SK-N-SH (cell line): ENCODE measurements at regions not wholly inside any gene's neighbourhood (a gene's known extent, or its start where the extent isn't known, plus 50 kb on each side); places are given as distances from the start of the nearest gene placed in this dataset.

Experiments used
- CTCF ChIA-PET: fragments of 300-600, 350-600 bp; formaldehyde crosslinking; extraction: SDS; loops from one replicate; lab custom pipeline; 2021; lab: Yijun Ruan, JAX
- POLR2A ChIA-PET: fragments of 350-600 bp; sonication (Branson Sonifier 250); formaldehyde crosslinking; extraction: SDS; loops from one replicate; lab custom pipeline; 2020; ENCODE audit warnings: antibody characterized with exemption, inconsistent platforms; lab: Yijun Ruan, JAX
- DNase-seq: peaks from one replicate; pipeline ENCODE4 v3.0.0; 2012
- H2AFZ ChIP-seq: fragments of 200-600 bp; sonication (generic); 2 replicates; pipeline ENCODE4 v1.8.1; 2016; ENCODE audit warnings: antibody characterized with exemption, mild to moderate bottlenecking, low read depth
- H3F3A ChIP-seq: fragments of 200-600 bp; sonication (generic); replicated peaks from 2 replicates; pipeline ENCODE3; 2016; ENCODE audit warnings: antibody characterized with exemption, mild to moderate bottlenecking; ENCODE audit not compliant: insufficient read depth
- H3K27ac ChIP-seq, 2 experiments: fragments of 200-500 bp in 1 of 2; fragments of 200-600 bp in 1 of 2; sonication (Bioruptor generic) in 1 of 2; sonication (generic), shearing (Covaris generic) in 1 of 2; 2 replicates each; pipeline versions ENCODE4 v1.5.1 to v1.6.1; 2014 to 2016; ENCODE audit warnings: low read depth in 2 of 2, inconsistent platforms in 1 of 2, low read length in 1 of 2, mild to moderate bottlenecking in 1 of 2, mixed read lengths in 1 of 2
- H3K27me3 ChIP-seq: fragments of 200-600 bp; sonication (generic), shearing (Covaris generic); 2 replicates; pipeline ENCODE4 v1.6.1; 2016; ENCODE audit warnings: mixed run types; ENCODE audit not compliant: insufficient read depth
- H3K36me3 ChIP-seq, 2 experiments: fragments of 200-500 bp in 1 of 2; fragments of 200-600 bp in 1 of 2; sonication (Bioruptor generic) in 1 of 2; sonication (generic) in 1 of 2; replicated peaks in 1 of 2; 2 replicates each; pipeline versions ENCODE3 to v1.5.1; 2014 to 2016; ENCODE audit warnings: low read length in 1 of 2, mild to moderate bottlenecking in 1 of 2; ENCODE audit not compliant: insufficient read depth in 2 of 2, control insufficient read depth in 1 of 2
- H3K4me1 ChIP-seq, 2 experiments: fragments of 200-500 bp in 1 of 2; fragments of 200-600 bp in 1 of 2; sonication (Bioruptor generic) in 1 of 2; sonication (generic), shearing (Covaris generic) in 1 of 2; 2 replicates each; pipeline versions ENCODE4 v1.5.1 to v1.6.1; 2014 to 2016; ENCODE audit warnings: low read depth in 1 of 2, low read length in 1 of 2, mixed run types in 1 of 2; ENCODE audit not compliant: insufficient read depth in 2 of 2, control insufficient read depth in 1 of 2
- H3K4me2 ChIP-seq: fragments of 200-600 bp; sonication (generic), shearing (Covaris generic); 2 replicates; pipeline ENCODE4 v1.6.1; 2017; ENCODE audit warnings: mixed run types
- H3K4me3 ChIP-seq, 2 experiments: fragments of 200-500 bp in 1 of 2; fragments of 200-600 bp in 1 of 2; sonication (Bioruptor generic) in 1 of 2; sonication (generic), shearing (Covaris generic) in 1 of 2; 2 replicates each; pipeline versions ENCODE4 v1.5.1 to v1.8.1; 2014 to 2016; ENCODE audit warnings: low read depth in 2 of 2, inconsistent platforms in 1 of 2, low read length in 1 of 2, mild to moderate bottlenecking in 1 of 2, mixed read lengths in 1 of 2, moderate library complexity in 1 of 2
- H3K79me2 ChIP-seq: fragments of 200-600 bp; sonication (generic); 2 replicates; pipeline ENCODE4 v1.8.1; 2017; ENCODE audit warnings: mild to moderate bottlenecking; ENCODE audit not compliant: insufficient read depth
- H3K9ac ChIP-seq: fragments of 200-600 bp; sonication (generic); 2 replicates; pipeline ENCODE4 v1.6.1; 2017; ENCODE audit warnings: mixed run types
- H3K9me2 ChIP-seq: fragments of 200-600 bp; sonication (generic); 2 replicates; pipeline ENCODE4 v1.6.1; 2017; ENCODE audit warnings: mixed run types
- H3K9me3 ChIP-seq: fragments of 200-600 bp; sonication (generic); 2 replicates; pipeline ENCODE4 v1.6.1; 2017; ENCODE audit warnings: mixed run types, mild to moderate bottlenecking, moderate library complexity
- H4K20me1 ChIP-seq: fragments of 200-600 bp; sonication (generic); 2 replicates; pipeline ENCODE4 v1.6.1; 2017; ENCODE audit warnings: mild to moderate bottlenecking, mixed run types; ENCODE audit not compliant: insufficient read depth
- CHD2 ChIP-seq: fragments of 150-350 bp; IDR thresholded peaks from 2 replicates; pipeline ENCODE4 v1.6.1; 2018; ENCODE audit warnings: low read length; ENCODE audit not compliant: partially characterized antibody
- EP300 ChIP-seq, 2 experiments: IDR thresholded peaks; 2 replicates each; pipeline versions ENCODE4 v1.4.0 to v1.6.1; 2012; ENCODE audit warnings: borderline replicate concordance in 1 of 2, low read depth in 1 of 2, low read length in 1 of 2
- EZH2phosphoT487 ChIP-seq: fragments of 200-600 bp; sonication (generic); IDR thresholded peaks from 2 replicates; pipeline ENCODE4 v1.6.1; 2017; ENCODE audit warnings: low read depth, mixed run types, mild to moderate bottlenecking, antibody characterized with exemption, moderate library complexity, borderline replicate concordance
- FOSL2 ChIP-seq: IDR thresholded peaks from 2 replicates; pipeline ENCODE4 v1.4.0; 2012; ENCODE audit warnings: low read depth, mild to moderate bottlenecking, moderate library complexity, borderline replicate concordance
- FOXJ3 ChIP-seq: sonication (generic); formaldehyde crosslinking; IDR thresholded peaks from 2 replicates; pipeline ENCODE4 v1.5.1; 2020; ENCODE audit warnings: mild to moderate bottlenecking, missing genetic modification reagents
- JUND ChIP-seq: IDR thresholded peaks from 2 replicates; pipeline ENCODE4 v1.4.0; 2012
- MEF2A ChIP-seq: IDR thresholded peaks from 2 replicates; pipeline ENCODE4 v1.4.0; 2012; ENCODE audit warnings: low read depth, borderline replicate concordance
- MXI1 ChIP-seq: IDR thresholded peaks from 2 replicates; pipeline ENCODE4 v1.6.1; 2012; ENCODE audit warnings: mild to moderate bottlenecking, low read depth, low read length, improper control_type of control experiment
- NFIC ChIP-seq: IDR thresholded peaks from 2 replicates; pipeline ENCODE4 v1.4.0; 2012; ENCODE audit warnings: borderline replicate concordance
- NRF1 ChIP-seq: IDR thresholded peaks from 2 replicates; pipeline ENCODE4 v1.6.1; 2012; ENCODE audit warnings: low read depth, mild to moderate bottlenecking, low read length
- POLR2AphosphoS5 ChIP-seq: IDR thresholded peaks from 2 replicates; pipeline ENCODE4 v1.6.1; 2012; ENCODE audit warnings: low read depth, low read length
- RAD21 ChIP-seq: IDR thresholded peaks from 2 replicates; pipeline ENCODE4 v1.6.1; 2012; ENCODE audit warnings: mild to moderate bottlenecking, low read length
- RFX5 ChIP-seq: IDR thresholded peaks from 2 replicates; pipeline ENCODE4 v1.6.1; 2012; ENCODE audit warnings: mild to moderate bottlenecking, improper control_type of control experiment, low read length
- RXRA ChIP-seq: IDR thresholded peaks from 2 replicates; pipeline ENCODE4 v1.4.0; 2012; ENCODE audit warnings: low read depth, mild to moderate bottlenecking, borderline replicate concordance
- TAF1 ChIP-seq: IDR thresholded peaks from 2 replicates; pipeline ENCODE4 v1.6.1; 2012; ENCODE audit warnings: low read depth, mild to moderate bottlenecking, low read length, moderate library complexity, borderline replicate concordance
- TCF12 ChIP-seq: IDR thresholded peaks from 2 replicates; pipeline ENCODE4 v1.4.0; 2012
- TEAD4 ChIP-seq: IDR thresholded peaks from 2 replicates; pipeline ENCODE4 v1.4.0; 2012; ENCODE audit warnings: mild to moderate bottlenecking, borderline replicate concordance; ENCODE audit not compliant: insufficient read depth
- WGBS: methylation state at CpG from one replicate; pipeline ENCODE4 v1.1.6; 2017; ENCODE audit warnings: low lambda C conversion rate; 5-methylcytosine and 5-hydroxymethylcytosine counted together
- TF ChIP-seq, protein P1 (sequence below): IDR thresholded peaks from 2 replicates; pipeline ENCODE4; 2012
- TF ChIP-seq, protein P2 (sequence below): IDR thresholded peaks from 2 replicates; pipeline ENCODE4 v1.4.0; 2012; ENCODE audit warnings: low read depth, borderline replicate concordance
- TF ChIP-seq, protein P3 (sequence below): IDR thresholded peaks from 2 replicates; pipeline ENCODE4 v1.6.1; 2012; ENCODE audit warnings: mild to moderate bottlenecking, low read depth, low read length, moderate library complexity
- TF ChIP-seq, protein P4 (sequence below): fragments of 150-350 bp; IDR thresholded peaks from 2 replicates; pipeline ENCODE4 v1.6.1; 2017; ENCODE audit warnings: antibody characterized with exemption, low read length, low read depth, borderline replicate concordance

DNA sequence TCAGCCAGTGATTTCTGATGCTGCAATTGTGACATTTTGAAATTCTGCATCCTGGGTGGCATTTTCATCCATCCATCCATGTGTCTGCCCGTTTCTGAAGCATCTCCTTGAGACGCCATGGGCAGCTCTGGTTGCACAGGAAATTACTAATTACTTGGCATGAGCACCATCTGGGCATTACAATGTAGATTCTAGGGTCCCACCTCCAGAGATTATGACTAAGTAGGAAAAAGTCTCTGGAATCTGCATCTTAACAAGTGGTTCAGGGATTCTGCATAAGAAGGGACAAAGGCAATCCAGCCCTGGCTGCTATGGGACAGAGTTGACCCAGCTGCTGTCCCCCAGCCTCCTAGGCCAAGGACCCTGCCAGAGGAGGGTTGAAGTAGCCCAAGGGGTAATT, 65.3 kb downstream of the CUZD1 start:
- Histone ChIP-seq H3K4me1 (peaks cover 0 to 5% of the 10 kb centered on the region in 2 experiments; a peak in 1 of 4 replicates), H3K9me3 (no peaks in the 10 kb centered on the region), H3K27me3 (no peaks in the 10 kb centered on the region), H3K4me2 (peak overlapping the region; percentile 8; the same call in 1 of the 2 replicates), H3K27ac (no peak overlapping the region), H2AFZ (no peak overlapping the region), H3K9me2 (no peaks in the 10 kb centered on the region), H3F3A (no peaks in the 10 kb centered on the region)
- no peak for DNase-seq
- WGBS = 6% methylated on average over 2 of the region's 2 CpGs
- TF ChIP-seq MXI1 = no peak
- TF ChIP-seq MEF2A = no peak
- TF ChIP-seq NFIC = peak; percentile 64
- TF ChIP-seq FOXJ3 = no peak
- TF ChIP-seq RXRA = no peak
- TF ChIP-seq, protein P1, sequence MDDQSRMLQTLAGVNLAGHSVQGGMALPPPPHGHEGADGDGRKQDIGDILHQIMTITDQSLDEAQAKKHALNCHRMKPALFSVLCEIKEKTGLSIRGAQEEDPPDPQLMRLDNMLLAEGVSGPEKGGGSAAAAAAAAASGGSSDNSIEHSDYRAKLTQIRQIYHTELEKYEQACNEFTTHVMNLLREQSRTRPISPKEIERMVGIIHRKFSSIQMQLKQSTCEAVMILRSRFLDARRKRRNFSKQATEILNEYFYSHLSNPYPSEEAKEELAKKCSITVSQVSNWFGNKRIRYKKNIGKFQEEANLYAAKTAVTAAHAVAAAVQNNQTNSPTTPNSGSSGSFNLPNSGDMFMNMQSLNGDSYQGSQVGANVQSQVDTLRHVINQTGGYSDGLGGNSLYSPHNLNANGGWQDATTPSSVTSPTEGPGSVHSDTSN = 0 out of 2 replicates have a peak, but pooled peaks have one; percentile 5
- peak; percentile 50; the same call in 1 of the 2 replicates for TF ChIP-seq JUND
- no peak for TF ChIP-seq NRF1
- TF ChIP-seq, protein P2, sequence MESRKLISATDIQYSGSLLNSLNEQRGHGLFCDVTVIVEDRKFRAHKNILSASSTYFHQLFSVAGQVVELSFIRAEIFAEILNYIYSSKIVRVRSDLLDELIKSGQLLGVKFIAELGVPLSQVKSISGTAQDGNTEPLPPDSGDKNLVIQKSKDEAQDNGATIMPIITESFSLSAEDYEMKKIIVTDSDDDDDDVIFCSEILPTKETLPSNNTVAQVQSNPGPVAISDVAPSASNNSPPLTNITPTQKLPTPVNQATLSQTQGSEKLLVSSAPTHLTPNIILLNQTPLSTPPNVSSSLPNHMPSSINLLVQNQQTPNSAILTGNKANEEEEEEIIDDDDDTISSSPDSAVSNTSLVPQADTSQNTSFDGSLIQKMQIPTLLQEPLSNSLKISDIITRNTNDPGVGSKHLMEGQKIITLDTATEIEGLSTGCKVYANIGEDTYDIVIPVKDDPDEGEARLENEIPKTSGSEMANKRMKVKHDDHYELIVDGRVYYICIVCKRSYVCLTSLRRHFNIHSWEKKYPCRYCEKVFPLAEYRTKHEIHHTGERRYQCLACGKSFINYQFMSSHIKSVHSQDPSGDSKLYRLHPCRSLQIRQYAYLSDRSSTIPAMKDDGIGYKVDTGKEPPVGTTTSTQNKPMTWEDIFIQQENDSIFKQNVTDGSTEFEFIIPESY = no peak
- no peak for TF ChIP-seq EZH2phosphoT487
- TF ChIP-seq TAF1 = no peak
- TF ChIP-seq CHD2 = no peak
- no peak for TF ChIP-seq RAD21
- peak in 1 of 2 experiments; percentile 22; a peak in 1 of 4 replicates for TF ChIP-seq EP300 (IDR thresholded peaks at IDR 0.05; ENCODE audit: borderline replicate concordance in 1 of 2, low read depth in 1 of 2, low read length in 1 of 2)
- TF ChIP-seq RFX5 = no peak
- TF ChIP-seq, protein P3, sequence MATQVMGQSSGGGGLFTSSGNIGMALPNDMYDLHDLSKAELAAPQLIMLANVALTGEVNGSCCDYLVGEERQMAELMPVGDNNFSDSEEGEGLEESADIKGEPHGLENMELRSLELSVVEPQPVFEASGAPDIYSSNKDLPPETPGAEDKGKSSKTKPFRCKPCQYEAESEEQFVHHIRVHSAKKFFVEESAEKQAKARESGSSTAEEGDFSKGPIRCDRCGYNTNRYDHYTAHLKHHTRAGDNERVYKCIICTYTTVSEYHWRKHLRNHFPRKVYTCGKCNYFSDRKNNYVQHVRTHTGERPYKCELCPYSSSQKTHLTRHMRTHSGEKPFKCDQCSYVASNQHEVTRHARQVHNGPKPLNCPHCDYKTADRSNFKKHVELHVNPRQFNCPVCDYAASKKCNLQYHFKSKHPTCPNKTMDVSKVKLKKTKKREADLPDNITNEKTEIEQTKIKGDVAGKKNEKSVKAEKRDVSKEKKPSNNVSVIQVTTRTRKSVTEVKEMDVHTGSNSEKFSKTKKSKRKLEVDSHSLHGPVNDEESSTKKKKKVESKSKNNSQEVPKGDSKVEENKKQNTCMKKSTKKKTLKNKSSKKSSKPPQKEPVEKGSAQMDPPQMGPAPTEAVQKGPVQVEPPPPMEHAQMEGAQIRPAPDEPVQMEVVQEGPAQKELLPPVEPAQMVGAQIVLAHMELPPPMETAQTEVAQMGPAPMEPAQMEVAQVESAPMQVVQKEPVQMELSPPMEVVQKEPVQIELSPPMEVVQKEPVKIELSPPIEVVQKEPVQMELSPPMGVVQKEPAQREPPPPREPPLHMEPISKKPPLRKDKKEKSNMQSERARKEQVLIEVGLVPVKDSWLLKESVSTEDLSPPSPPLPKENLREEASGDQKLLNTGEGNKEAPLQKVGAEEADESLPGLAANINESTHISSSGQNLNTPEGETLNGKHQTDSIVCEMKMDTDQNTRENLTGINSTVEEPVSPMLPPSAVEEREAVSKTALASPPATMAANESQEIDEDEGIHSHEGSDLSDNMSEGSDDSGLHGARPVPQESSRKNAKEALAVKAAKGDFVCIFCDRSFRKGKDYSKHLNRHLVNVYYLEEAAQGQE = no peak
- peak; percentile 72 for TF ChIP-seq TEAD4
- TF ChIP-seq, protein P4, sequence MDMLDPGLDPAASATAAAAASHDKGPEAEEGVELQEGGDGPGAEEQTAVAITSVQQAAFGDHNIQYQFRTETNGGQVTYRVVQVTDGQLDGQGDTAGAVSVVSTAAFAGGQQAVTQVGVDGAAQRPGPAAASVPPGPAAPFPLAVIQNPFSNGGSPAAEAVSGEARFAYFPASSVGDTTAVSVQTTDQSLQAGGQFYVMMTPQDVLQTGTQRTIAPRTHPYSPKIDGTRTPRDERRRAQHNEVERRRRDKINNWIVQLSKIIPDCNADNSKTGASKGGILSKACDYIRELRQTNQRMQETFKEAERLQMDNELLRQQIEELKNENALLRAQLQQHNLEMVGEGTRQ = no peak
- TF ChIP-seq POLR2AphosphoS5 = no peak
- TF ChIP-seq FOSL2 = peak; percentile 35; the same call in 1 of the 2 replicates
- peak; percentile 43; the same call in 1 of the 2 replicates for TF ChIP-seq TCF12
- TF ChIP-seq, all 33 proteins: peak for 7
- no peaks in the 10 kb centered on the region for H3K79me2 ChIP-seq
- no peaks in the 10 kb centered on the region for H4K20me1 ChIP-seq
- no peak overlapping the region for H3K4me3 ChIP-seq
- no peaks in the 10 kb centered on the region for H3K36me3 ChIP-seq
- POLR2A ChIA-PET = no interaction called here
- no peak overlapping the region for H3K9ac ChIP-seq
- CTCF ChIA-PET = interaction anchor here (0.8 kb wide), 1 partner anchor 18 kb away, joined by 3 read pairs; no protein-coding TSS in a partner anchor
